B cell (primary cell): ENCODE measurements at regions not wholly inside any gene's neighbourhood (a gene's known extent, or its start where the extent isn't known, plus 50 kb on each side); places are given as distances from the start of the nearest gene placed in this dataset.

Experiments used
- ATAC-seq: fragments of 200-7000 bp; cut with Tn5 transposase; one replicate; pipeline ENCODE4 v1.10.0; 2021; ENCODE audit warnings: low read depth, mild to moderate bottlenecking, moderate number of reproducible peaks, moderate library complexity
- CTCF ChIA-PET: fragments of 350-600 bp; sonication (Branson Sonifier 250); formaldehyde crosslinking; loops from one replicate; lab custom pipeline; 2021; ENCODE audit warnings: antibody characterized with exemption, inconsistent platforms; lab: Charles Lee
- POLR2A ChIA-PET: fragments of 350-600 bp; sonication (Branson Sonifier 250); formaldehyde crosslinking; loops from one replicate; lab custom pipeline; 2021; ENCODE audit warnings: antibody characterized with exemption; lab: Charles Lee
- DNase-seq: peaks from one replicate; pipeline ENCODE4 v3.0.0; 2013
- H2AFZ ChIP-seq: 2 replicates; pipeline ENCODE4 v1.6.1; 2012; ENCODE audit warnings: mild to moderate bottlenecking, low read depth, low read length; ENCODE audit not compliant: insufficient read depth, poor library complexity, severe bottlenecking
- H3K27ac ChIP-seq, 2 donors: 1 replicate in 1 of 2; 2 replicates in 1 of 2; pipeline ENCODE4 v1.5.1; 2012 to 2013; ENCODE audit warnings: low read length in 2 of 2, mild to moderate bottlenecking in 2 of 2, moderate library complexity in 1 of 2
- H3K27me3 ChIP-seq, 4 experiments: fragments of 200-600 bp in 1 of 4; sonication (generic) in 1 of 4; replicated peaks in 1 of 4; 1 replicate in 2 of 4; 2 replicates in 2 of 4; pipeline versions ENCODE4 v1.6.1 to v1.7.0; 2013 to 2016; ENCODE audit warnings: low read length in 3 of 4, mild to moderate bottlenecking in 2 of 4, mixed read lengths in 1 of 4, moderate library complexity in 1 of 4; ENCODE audit not compliant: insufficient read depth in 4 of 4, control insufficient read depth in 3 of 4; ENCODE audit errors: control extremely low read depth in 1 of 4
- H3K36me3 ChIP-seq, 2 experiments: replicated peaks in 1 of 2; 1 replicate in 1 of 2; 2 replicates in 1 of 2; pipeline versions ENCODE4 v1.6.1 to v1.7.1; 2013; ENCODE audit warnings: low read length in 1 of 2; ENCODE audit not compliant: insufficient read depth in 2 of 2, control insufficient read depth in 1 of 2; ENCODE audit errors: control extremely low read depth in 1 of 2, extremely low read depth in 1 of 2
- H3K4me1 ChIP-seq, 2 donors: fragments of 200-600 bp in 1 of 2; sonication (generic) in 1 of 2; 1 replicate in 1 of 2; 2 replicates in 1 of 2; pipeline versions ENCODE4 v1.5.1 to v1.6.1; 2013 to 2017; ENCODE audit warnings: low read length in 2 of 2; ENCODE audit not compliant: control insufficient read depth in 2 of 2, insufficient read depth in 2 of 2
- H3K4me2 ChIP-seq: replicated peaks from 2 replicates; pipeline ENCODE3; 2012; ENCODE audit warnings: mild to moderate bottlenecking, low read depth, low read length; ENCODE audit not compliant: poor library complexity, severe bottlenecking
- H3K4me3 ChIP-seq, 5 experiments: fragments of 200-600 bp in 1 of 5; sonication (generic) in 1 of 5; 1 replicate in 3 of 5; 2 replicates in 2 of 5; pipeline versions ENCODE4 v1.5.1 to v1.7.0; 2011 to 2016; ENCODE audit warnings: low read length in 4 of 5, mild to moderate bottlenecking in 4 of 5, low read depth in 2 of 5, control low read depth in 1 of 5, moderate library complexity in 1 of 5; ENCODE audit not compliant: insufficient read depth in 1 of 5; ENCODE audit errors: control extremely low read depth in 1 of 5, extremely low read depth in 1 of 5
- H3K79me2 ChIP-seq: fragments of 200-600 bp; sonication (generic); one replicate; pipeline ENCODE4 v1.6.0; 2016; ENCODE audit warnings: low read length; ENCODE audit not compliant: control insufficient read depth, insufficient read depth
- H3K9ac ChIP-seq: fragments of 200-600 bp; sonication (generic); 2 replicates; pipeline ENCODE4 v1.6.1; 2017; ENCODE audit warnings: mild to moderate bottlenecking, low read length, moderate library complexity
- H3K9me3 ChIP-seq, 3 donors: one replicate each; pipeline versions ENCODE4 v1.6.1 to v1.7.1; 2013; ENCODE audit warnings: low read length in 2 of 3; ENCODE audit not compliant: control insufficient read depth in 2 of 3, insufficient read depth in 1 of 3; ENCODE audit errors: control extremely low read depth in 1 of 3
- H4K20me1 ChIP-seq: 2 replicates; pipeline ENCODE4 v1.6.0; 2012; ENCODE audit warnings: mild to moderate bottlenecking, low read length; ENCODE audit not compliant: insufficient read depth, control insufficient read depth, poor library complexity, severe bottlenecking
- H3K27ac Mint-ChIP-seq: one replicate; pipeline ENCODE4 v1.8.0; 2021; ENCODE audit warnings: mixed read lengths
- H3K27me3 Mint-ChIP-seq: one replicate; pipeline ENCODE4 v1.8.0; 2021; ENCODE audit warnings: mixed read lengths
- H3K4me1 Mint-ChIP-seq: one replicate; pipeline ENCODE4 v1.8.0; 2021; ENCODE audit warnings: mixed read lengths
- H3K4me3 Mint-ChIP-seq: one replicate; pipeline ENCODE4 v1.8.0; 2021; ENCODE audit warnings: mixed read lengths
- H3K9me3 Mint-ChIP-seq: one replicate; pipeline ENCODE4 v1.8.0; 2022; ENCODE audit warnings: mixed read lengths; ENCODE audit not compliant: insufficient read depth
- CTCF ChIP-seq: fragments of 200-600 bp; IDR thresholded peaks from one replicate; pipeline ENCODE4 v1.8.0; 2022; ENCODE audit warnings: antibody characterized with exemption, mild to moderate bottlenecking
- EZH2 ChIP-seq: IDR thresholded peaks from 2 replicates; pipeline ENCODE4 v1.6.1; 2012; ENCODE audit warnings: borderline replicate concordance, low read depth, mild to moderate bottlenecking, moderate library complexity, low read length; ENCODE audit not compliant: insufficient read depth, poor library complexity, severe bottlenecking
- WGBS: methylation state at CpG from one replicate; pipeline ENCODE4 v1.1.5; 2013; ENCODE audit warnings: missing lambda C conversion rate; ENCODE audit not compliant: insufficient coverage; 5-methylcytosine and 5-hydroxymethylcytosine counted together
- intact Hi-C: fragments of 100-400 bp; cut with micrococcal nuclease; formaldehyde crosslinking; loops from one replicate; pipeline ENCODE4 v1.10.0; 2022

DNA sequence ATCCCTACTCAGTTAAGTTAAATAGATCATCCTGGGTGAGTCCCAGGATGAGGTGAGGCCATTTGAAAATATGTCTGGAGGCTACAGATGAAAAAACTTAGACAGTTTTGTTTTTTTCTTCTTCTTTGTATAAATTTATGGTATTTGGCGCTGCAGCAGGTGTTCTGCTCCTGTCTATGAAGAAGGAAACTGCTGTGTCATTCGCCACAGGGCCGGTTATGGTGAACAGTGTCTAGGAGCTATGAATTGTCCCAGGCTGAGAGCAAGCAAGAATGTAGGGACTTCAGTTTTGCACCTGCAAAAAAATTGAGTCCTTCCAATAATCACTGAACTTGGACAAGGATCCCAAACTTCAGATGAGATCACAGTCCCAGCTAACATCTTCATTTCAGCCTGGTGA lies 674.3 kb upstream of the RGS18 start:
- no peaks in the 10 kb centered on the region for H3K79me2 ChIP-seq
- Mint-ChIP-seq H3K27ac (no peak overlapping the region), H3K4me3 (no peak overlapping the region), H3K4me1 (no peaks in the 10 kb centered on the region), H3K27me3 (no peaks in the 10 kb centered on the region), H3K9me3 (peaks cover 2% of the 10 kb centered on the region)
- no peak for TF ChIP-seq CTCF
- TF ChIP-seq EZH2 = no peak
- H3K4me2 ChIP-seq = no peak overlapping the region
- DNase-seq (no peak), ATAC-seq (no peak)
- no peak overlapping the region for H2AFZ ChIP-seq
- CTCF ChIA-PET = no interaction called here
- intact Hi-C loops = no loop called here
- no peaks in the 10 kb centered on the region for H3K36me3 ChIP-seq
- no peaks in the 10 kb centered on the region for H4K20me1 ChIP-seq
- H3K9me3 ChIP-seq = no peaks in the 10 kb centered on the region
- no peaks in the 10 kb centered on the region for H3K4me1 ChIP-seq
- no peak overlapping the region for H3K4me3 ChIP-seq
- no peak overlapping the region for H3K9ac ChIP-seq
- POLR2A ChIA-PET = no interaction called here
- no peaks in the 10 kb centered on the region for H3K27me3 ChIP-seq
- 42% methylated on average over 2 of the region's 3 CpGs for WGBS
- no peak overlapping the region for H3K27ac ChIP-seq

DNA sequence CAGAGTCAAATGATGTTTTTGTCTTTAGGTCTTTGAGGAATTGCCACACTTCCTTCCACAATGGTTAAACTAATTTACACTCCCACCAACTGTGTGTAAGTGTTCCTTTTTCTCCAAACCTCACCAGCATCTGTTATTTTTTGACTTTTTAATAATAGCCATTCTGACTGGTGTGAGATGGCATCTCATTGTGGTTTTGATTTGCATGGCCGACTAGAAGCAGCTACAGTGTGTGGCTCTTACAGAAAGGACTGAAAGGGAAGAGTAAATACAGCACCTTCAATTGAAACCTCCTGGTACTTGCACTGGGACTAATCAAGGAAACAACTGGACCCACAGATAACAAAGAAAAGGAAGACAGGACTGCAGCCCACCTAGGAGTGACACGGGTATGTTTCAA lies 668.0 kb upstream of the RGS18 start:
- no peaks in the 10 kb centered on the region for H3K36me3 ChIP-seq
- no peak overlapping the region for H3K4me3 ChIP-seq
- H3K27me3 ChIP-seq = no peaks in the 10 kb centered on the region
- no peak for ATAC-seq
- CTCF ChIA-PET = no interaction called here
- H3K9me3 ChIP-seq = no peaks in the 10 kb centered on the region
- WGBS = 100% methylated on average over 1 of the region's 2 CpGs
- Mint-ChIP-seq H3K4me1 (no peaks in the 10 kb centered on the region), H3K27me3 (no peaks in the 10 kb centered on the region), H3K27ac (no peak overlapping the region), H3K4me3 (no peak overlapping the region), H3K9me3 (peaks cover 6% of the 10 kb centered on the region)
- TF ChIP-seq EZH2 = no peak
- no peak for TF ChIP-seq CTCF
- H4K20me1 ChIP-seq = no peaks in the 10 kb centered on the region
- H3K79me2 ChIP-seq = no peaks in the 10 kb centered on the region
- POLR2A ChIA-PET = no interaction called here
- H3K27ac ChIP-seq = no peak overlapping the region
- intact Hi-C loops = no loop called here
- H3K4me2 ChIP-seq = no peak overlapping the region
- no peak overlapping the region for H3K9ac ChIP-seq
- H2AFZ ChIP-seq = no peak overlapping the region
- H3K4me1 ChIP-seq = no peaks in the 10 kb centered on the region
- DNase-seq = no peak
